ENCODE measurements at regions not wholly inside any gene's neighbourhood (a gene's known extent, or its start where the extent isn't known, plus 50 kb on each side); places are given as distances from the start of the nearest gene placed in this dataset.

DNA sequence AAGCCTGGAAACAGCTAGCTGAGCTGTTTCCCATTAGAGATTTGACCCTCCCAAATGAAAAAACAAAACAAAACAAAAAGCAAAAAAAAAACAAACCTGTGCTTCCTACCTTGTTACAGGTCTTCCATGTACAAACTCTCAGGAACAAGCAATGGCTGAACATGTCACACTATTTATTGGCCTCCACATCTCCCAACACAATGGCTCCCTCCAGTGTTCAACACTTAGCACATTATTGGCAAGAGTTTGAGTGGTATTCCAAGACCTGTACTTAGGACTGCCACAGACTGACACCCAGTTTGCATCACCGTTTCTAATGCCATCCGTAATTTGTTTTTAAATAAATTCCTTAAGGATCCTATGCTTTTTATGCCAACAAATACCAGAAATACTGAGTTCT lies 195.0 kb upstream of the OLFM3 start:
- intact Hi-C loops (cut with DNase I; ENCODE audit: low total_unique reads), result no loop called here
- no peaks in the 10 kb centered on the region for H3K27me3 ChIP-seq (replicated peaks in 1 of 7)
- H3K4me1 ChIP-seq, result no peaks in the 10 kb centered on the region
- H3K9me3 ChIP-seq, result no peaks in the 10 kb centered on the region
- no peak for DNase-seq
- WGBS, 5 donors, result 51 to 61% (median 58%) methylated on average over 2 of the region's 2 CpGs
- no peak overlapping the region for H3K4me3 ChIP-seq
- TF ChIP-seq POLR2AphosphoS5 (IDR thresholded peaks at IDR 0.05) (no peak), POLR2A (IDR thresholded peaks at IDR 0.05) (no peak)
- H3K27ac ChIP-seq, result no peak overlapping the region
- H3K36me3 ChIP-seq, result no peaks in the 10 kb centered on the region

DNA sequence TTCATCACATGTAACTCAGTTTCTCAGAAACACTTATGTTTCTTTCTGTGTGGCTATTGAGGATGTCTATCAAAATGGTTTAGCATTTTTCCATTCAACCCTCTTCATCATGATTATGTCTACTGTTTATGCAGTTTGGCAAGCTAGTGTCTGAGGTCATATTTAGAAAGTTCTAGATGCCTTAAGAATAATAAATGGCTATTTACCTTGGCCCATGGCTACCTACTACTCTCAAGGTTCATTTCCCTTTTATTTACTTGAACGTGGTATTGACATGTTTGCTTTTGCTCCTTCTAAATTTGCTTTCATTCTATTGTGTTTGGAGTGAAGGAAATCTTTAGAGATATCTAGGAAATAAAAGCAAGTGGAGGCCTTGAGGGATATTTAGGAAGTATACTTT lies 193.7 kb upstream of the OLFM3 start:
- Histone ChIP-seq H3K27me3 (replicated peaks in 1 of 7) (no peaks in the 10 kb centered on the region), H3K4me3 (no peak overlapping the region), H3K4me1 (no peaks in the 10 kb centered on the region), H3K9me3 (no peaks in the 10 kb centered on the region), H3K36me3 (no peaks in the 10 kb centered on the region), H3K27ac (no peak overlapping the region)
- no peak for TF ChIP-seq POLR2A (IDR thresholded peaks at IDR 0.05)
- no peak for TF ChIP-seq POLR2AphosphoS5 (IDR thresholded peaks at IDR 0.05)
- TF ChIP-seq, protein P1, sequence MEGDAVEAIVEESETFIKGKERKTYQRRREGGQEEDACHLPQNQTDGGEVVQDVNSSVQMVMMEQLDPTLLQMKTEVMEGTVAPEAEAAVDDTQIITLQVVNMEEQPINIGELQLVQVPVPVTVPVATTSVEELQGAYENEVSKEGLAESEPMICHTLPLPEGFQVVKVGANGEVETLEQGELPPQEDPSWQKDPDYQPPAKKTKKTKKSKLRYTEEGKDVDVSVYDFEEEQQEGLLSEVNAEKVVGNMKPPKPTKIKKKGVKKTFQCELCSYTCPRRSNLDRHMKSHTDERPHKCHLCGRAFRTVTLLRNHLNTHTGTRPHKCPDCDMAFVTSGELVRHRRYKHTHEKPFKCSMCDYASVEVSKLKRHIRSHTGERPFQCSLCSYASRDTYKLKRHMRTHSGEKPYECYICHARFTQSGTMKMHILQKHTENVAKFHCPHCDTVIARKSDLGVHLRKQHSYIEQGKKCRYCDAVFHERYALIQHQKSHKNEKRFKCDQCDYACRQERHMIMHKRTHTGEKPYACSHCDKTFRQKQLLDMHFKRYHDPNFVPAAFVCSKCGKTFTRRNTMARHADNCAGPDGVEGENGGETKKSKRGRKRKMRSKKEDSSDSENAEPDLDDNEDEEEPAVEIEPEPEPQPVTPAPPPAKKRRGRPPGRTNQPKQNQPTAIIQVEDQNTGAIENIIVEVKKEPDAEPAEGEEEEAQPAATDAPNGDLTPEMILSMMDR (IDR thresholded peaks at IDR 0.05 in 8 of 11, conservative IDR thresholded peaks at IDR 0.05 in 3 of 11), result no peak
- intact Hi-C loops (cut with DNase I; ENCODE audit: low total_unique reads), result no loop called here
- no peak for DNase-seq
- 27 to 53% (median 36%) methylated on average over 1 of the region's 1 CpG for WGBS, 5 donors

DNA sequence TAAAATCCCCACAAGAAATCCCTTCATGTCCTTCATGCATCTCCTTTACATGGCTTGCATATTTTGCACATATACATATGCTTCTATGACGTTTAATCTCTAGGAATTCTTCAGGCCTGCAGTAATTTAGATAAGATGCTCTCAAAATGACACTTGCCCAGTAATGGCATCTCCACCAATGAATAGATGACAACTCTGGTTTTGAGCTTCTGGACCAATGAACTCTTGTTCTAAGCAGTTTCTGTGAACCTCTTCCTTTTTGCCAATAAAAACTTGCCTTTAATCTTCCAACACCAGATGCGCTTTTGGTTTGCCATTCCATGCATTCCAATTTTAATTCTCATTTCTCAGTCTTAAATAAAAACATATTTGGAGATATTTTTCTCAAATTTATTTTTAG lies 189.8 kb upstream of the OLFM3 start:
- Histone ChIP-seq H3K27me3 (replicated peaks in 1 of 7) (no peaks in the 10 kb centered on the region), H3K4me1 (no peaks in the 10 kb centered on the region), H3K36me3 (no peaks in the 10 kb centered on the region), H3K4me3 (no peak overlapping the region), H3K9me3 (no peaks in the 10 kb centered on the region), H3K27ac (no peak overlapping the region)
- 72 to 85% (median 77%) methylated on average over 2 of the region's 2 CpGs for WGBS, 5 donors
- TF ChIP-seq, protein P1 (IDR thresholded peaks at IDR 0.05 in 8 of 11, conservative IDR thresholded peaks at IDR 0.05 in 3 of 11), result no peak
- no peak for TF ChIP-seq POLR2AphosphoS5 (IDR thresholded peaks at IDR 0.05)
- TF ChIP-seq POLR2A (IDR thresholded peaks at IDR 0.05), result no peak
- intact Hi-C loops (cut with DNase I; ENCODE audit: low total_unique reads), result no loop called here
- DNase-seq, result no peak

DNA sequence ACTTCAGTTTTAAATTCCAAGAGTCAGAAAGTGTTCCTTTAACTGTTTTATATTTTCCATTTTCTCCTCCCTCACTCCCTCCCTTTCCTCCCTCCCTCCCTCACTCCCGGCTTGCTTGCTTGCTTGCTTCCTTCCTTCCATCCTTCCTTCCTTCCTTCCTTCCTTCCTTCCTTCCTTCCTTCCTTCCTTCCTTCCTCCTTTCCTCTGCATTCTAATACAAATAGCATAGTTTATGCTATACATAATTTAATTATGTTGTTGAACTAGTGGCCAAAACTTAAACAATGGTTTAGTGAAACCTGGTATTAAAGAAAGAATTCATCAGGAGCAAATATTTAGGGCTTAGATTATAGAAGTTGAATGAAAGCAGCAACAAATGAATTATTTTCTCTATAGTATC lies 188.5 kb upstream of the OLFM3 start:
- H3K4me1 ChIP-seq, result no peaks in the 10 kb centered on the region
- H3K27me3 ChIP-seq (replicated peaks in 1 of 7), result no peaks in the 10 kb centered on the region
- no peak overlapping the region for H3K4me3 ChIP-seq
- TF ChIP-seq POLR2AphosphoS5 (IDR thresholded peaks at IDR 0.05) (no peak), POLR2A (IDR thresholded peaks at IDR 0.05) (no peak)
- TF ChIP-seq, protein P1 (IDR thresholded peaks at IDR 0.05 in 8 of 11, conservative IDR thresholded peaks at IDR 0.05 in 3 of 11), result no peak
- WGBS, 5 donors, result 11 to 24% (median 18%) methylated on average over 1 of the region's 1 CpG
- no peaks in the 10 kb centered on the region for H3K36me3 ChIP-seq
- DNase-seq, result no peak
- no peaks in the 10 kb centered on the region for H3K9me3 ChIP-seq
- H3K27ac ChIP-seq, result no peak overlapping the region
- intact Hi-C loops (cut with DNase I; ENCODE audit: low total_unique reads), result no loop called here

DNA sequence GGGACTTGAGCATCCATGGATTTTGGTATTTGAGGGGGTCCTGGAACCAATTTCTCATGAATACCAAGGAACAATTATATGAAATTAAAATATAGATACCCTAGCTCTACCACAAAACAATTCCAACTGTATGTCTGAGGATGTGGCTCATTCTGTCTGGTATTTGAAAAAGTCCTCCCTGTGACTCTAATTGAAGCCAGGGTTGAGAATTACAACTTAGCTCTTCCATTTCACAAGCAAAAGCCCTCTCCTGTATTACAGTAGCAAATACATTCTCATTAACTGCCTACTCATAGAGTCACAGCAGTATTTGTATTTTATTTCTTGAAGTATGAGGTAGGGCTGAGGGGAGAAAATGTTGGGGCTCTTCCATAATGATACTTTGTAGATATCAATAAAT lies 187.8 kb upstream of the OLFM3 start:
- TF ChIP-seq POLR2A (IDR thresholded peaks at IDR 0.05) (no peak), POLR2AphosphoS5 (IDR thresholded peaks at IDR 0.05) (no peak)
- TF ChIP-seq, protein P1 (IDR thresholded peaks at IDR 0.05 in 8 of 11, conservative IDR thresholded peaks at IDR 0.05 in 3 of 11), result no peak
- DNase-seq, result no peak

More for the DNA sequence above, 187.8 kb upstream of the OLFM3 start:
- Histone ChIP-seq H3K27me3 (replicated peaks in 1 of 7) (no peaks in the 10 kb centered on the region), H3K27ac (no peak overlapping the region), H3K9me3 (no peaks in the 10 kb centered on the region), H3K4me3 (no peak overlapping the region), H3K36me3 (no peaks in the 10 kb centered on the region), H3K4me1 (no peaks in the 10 kb centered on the region)
- intact Hi-C loops (cut with DNase I; ENCODE audit: low total_unique reads), result no loop called here

All from spleen (tissue), 11 donors.